ENCODE measurements at regions not wholly inside any gene's neighbourhood (a gene's known extent, or its start where the extent isn't known, plus 50 kb on each side); places are given as distances from the start of the nearest gene placed in this dataset.

DNA sequence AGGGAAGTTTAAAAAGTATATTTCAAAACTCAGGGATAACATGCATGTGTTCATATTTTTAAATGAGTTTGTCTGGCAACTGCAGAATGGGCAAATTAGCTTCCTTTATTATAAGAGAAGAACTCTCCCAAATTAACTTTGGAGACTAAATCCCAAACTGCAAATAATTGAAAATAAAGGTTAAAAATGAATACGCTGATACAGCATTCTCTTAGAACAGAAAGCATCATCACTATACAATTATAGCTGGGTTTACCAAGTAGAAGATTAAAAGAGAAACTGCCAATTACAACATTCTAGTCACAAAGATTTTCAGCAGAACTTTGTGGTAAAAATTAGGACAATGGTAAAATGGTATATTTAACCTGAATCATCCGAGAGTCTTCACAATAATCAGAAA is 73.3 kb downstream of the OLFM4 start:
- DNase-seq = no peak
- no peak for TF ChIP-seq POLR2AphosphoS5 (IDR thresholded peaks at IDR 0.05)
- TF ChIP-seq, protein P1, sequence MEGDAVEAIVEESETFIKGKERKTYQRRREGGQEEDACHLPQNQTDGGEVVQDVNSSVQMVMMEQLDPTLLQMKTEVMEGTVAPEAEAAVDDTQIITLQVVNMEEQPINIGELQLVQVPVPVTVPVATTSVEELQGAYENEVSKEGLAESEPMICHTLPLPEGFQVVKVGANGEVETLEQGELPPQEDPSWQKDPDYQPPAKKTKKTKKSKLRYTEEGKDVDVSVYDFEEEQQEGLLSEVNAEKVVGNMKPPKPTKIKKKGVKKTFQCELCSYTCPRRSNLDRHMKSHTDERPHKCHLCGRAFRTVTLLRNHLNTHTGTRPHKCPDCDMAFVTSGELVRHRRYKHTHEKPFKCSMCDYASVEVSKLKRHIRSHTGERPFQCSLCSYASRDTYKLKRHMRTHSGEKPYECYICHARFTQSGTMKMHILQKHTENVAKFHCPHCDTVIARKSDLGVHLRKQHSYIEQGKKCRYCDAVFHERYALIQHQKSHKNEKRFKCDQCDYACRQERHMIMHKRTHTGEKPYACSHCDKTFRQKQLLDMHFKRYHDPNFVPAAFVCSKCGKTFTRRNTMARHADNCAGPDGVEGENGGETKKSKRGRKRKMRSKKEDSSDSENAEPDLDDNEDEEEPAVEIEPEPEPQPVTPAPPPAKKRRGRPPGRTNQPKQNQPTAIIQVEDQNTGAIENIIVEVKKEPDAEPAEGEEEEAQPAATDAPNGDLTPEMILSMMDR (IDR thresholded peaks at IDR 0.05) = no peak
- TF ChIP-seq EP300 (IDR thresholded peaks at IDR 0.05) = no peak
- TF ChIP-seq POLR2A (IDR thresholded peaks at IDR 0.05) = no peak
- ATAC-seq (ENCODE audit: low FRiP score in 2 of 2) = no peak
- 90% methylated on average over 2 of the region's 2 CpGs for WGBS, 2 donors
- Histone ChIP-seq H3K27ac (no peak overlapping the region), H3K4me3 (no peak overlapping the region), H3K4me1 (no peaks in the 10 kb centered on the region), H3K27me3 (no peaks in the 10 kb centered on the region), H3K36me3 (no peaks in the 10 kb centered on the region), H3K9me3 (no peaks in the 10 kb centered on the region)

DNA sequence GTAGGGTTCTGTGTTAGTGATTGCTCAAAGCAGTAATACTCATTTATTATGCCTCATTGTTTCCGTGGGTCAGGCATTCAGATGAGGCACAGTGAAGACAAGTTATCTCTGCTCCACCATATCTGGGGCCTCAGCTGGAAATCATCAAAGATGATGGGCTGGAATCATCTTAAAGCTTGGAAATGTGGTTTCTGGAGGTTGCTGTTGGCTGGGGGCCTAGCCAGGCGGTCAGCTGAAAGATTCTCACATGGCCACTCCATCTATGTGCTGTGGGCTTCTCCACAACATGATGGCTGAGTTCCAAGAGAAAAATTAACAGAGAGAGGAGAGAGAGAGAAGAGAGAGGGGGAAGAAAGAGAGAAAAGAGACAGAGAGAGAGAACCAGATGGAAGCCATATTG is 75.5 kb downstream of the OLFM4 start:
- H3K27me3 ChIP-seq = no peaks in the 10 kb centered on the region
- H3K27ac ChIP-seq = no peak overlapping the region
- no peak overlapping the region for H3K4me3 ChIP-seq
- H3K4me1 ChIP-seq = no peaks in the 10 kb centered on the region
- 59 to 73% methylated on average over 2 of the region's 2 CpGs for WGBS, 2 donors
- DNase-seq = no peak
- H3K36me3 ChIP-seq = no peaks in the 10 kb centered on the region
- no peak for ATAC-seq (ENCODE audit: low FRiP score in 2 of 2)
- TF ChIP-seq POLR2AphosphoS5 (IDR thresholded peaks at IDR 0.05) (no peak), EP300 (IDR thresholded peaks at IDR 0.05) (no peak), POLR2A (IDR thresholded peaks at IDR 0.05) (no peak)
- TF ChIP-seq, protein P1 (IDR thresholded peaks at IDR 0.05) = no peak
- H3K9me3 ChIP-seq = no peaks in the 10 kb centered on the region

DNA sequence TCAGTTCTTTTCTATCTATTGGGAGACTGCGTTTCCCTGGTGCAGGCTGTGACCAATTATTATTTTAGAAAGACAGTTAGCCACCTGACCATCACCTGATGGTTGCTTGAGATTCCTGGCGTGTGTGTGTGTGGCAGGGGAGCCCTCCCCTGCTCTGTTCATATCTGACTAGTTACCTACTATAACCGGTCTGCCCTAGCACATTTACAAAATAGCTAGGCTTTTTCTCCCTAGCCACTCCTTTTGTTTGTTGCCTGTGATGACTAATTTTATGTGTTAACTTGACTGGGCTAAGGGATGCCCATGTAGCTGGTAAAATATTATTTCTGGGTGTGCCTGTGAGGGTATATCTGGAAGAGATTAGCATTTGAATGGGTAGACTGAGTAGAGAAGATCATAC is 76.9 kb downstream of the OLFM4 start:
- no peak overlapping the region for H3K4me3 ChIP-seq
- no peak for DNase-seq
- no peaks in the 10 kb centered on the region for H3K4me1 ChIP-seq
- no peak for ATAC-seq (ENCODE audit: low FRiP score in 2 of 2)
- WGBS, 2 donors = 75 to 79% methylated on average over 3 of the region's 3 CpGs
- no peaks in the 10 kb centered on the region for H3K36me3 ChIP-seq
- no peaks in the 10 kb centered on the region for H3K9me3 ChIP-seq
- no peak for TF ChIP-seq POLR2A (IDR thresholded peaks at IDR 0.05)
- TF ChIP-seq EP300 (IDR thresholded peaks at IDR 0.05) = no peak
- TF ChIP-seq, protein P1 (IDR thresholded peaks at IDR 0.05) = no peak
- H3K27me3 ChIP-seq = no peaks in the 10 kb centered on the region
- H3K27ac ChIP-seq = no peak overlapping the region

DNA sequence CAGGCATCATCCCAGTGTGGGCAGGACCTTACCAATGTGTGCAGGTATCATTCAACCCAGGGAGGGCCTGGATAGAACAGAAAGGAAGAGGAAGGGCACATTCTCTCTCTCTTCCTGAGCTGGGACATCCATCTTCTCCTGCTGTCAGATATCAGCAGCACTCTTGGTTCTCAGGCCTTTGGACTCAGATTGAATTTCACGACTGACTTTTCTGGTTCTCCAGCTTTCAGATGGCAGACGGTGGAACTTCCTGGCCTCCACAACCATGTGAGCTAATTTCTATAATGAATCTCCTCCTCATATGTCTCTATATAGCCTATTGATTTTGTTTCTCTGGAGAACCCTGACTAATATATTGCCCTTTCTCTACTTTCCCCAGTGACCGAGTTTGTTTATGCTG is 77.3 kb downstream of the OLFM4 start:
- H3K36me3 ChIP-seq = no peaks in the 10 kb centered on the region
- H3K27ac ChIP-seq = no peak overlapping the region
- no peaks in the 10 kb centered on the region for H3K9me3 ChIP-seq
- no peak for DNase-seq
- no peak overlapping the region for H3K4me3 ChIP-seq
- no peaks in the 10 kb centered on the region for H3K4me1 ChIP-seq
- TF ChIP-seq POLR2A (IDR thresholded peaks at IDR 0.05) (no peak), EP300 (IDR thresholded peaks at IDR 0.05) (no peak), POLR2AphosphoS5 (IDR thresholded peaks at IDR 0.05) (no peak)
- TF ChIP-seq, protein P1 (IDR thresholded peaks at IDR 0.05) = no peak
- H3K27me3 ChIP-seq = no peaks in the 10 kb centered on the region
- WGBS, 2 donors = 51 to 67% methylated on average over 3 of the region's 3 CpGs
- no peak for ATAC-seq (ENCODE audit: low FRiP score in 2 of 2)

DNA sequence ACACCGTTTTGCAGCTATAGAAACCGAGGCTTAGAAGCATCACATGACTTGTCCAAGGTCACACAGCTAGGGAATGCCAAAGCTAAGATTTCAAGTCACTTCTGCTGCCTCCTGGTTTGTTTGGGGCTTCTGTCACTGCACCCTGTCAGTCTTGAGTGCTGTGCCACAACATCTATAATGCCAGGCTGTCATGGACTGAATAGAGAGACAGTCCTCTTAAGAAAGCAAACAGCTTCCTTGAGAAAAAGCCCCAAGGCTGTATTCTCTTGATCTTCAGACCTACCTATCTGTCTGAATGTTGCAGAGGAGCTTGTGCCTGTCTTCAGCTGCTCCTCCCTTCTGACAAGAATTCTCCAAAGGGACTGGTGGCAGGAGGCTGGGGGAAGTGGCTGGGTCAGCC is 81.6 kb downstream of the OLFM4 start:
- WGBS, 2 donors = 63 to 78% methylated on average over 2 of the region's 2 CpGs
- Histone ChIP-seq H3K27me3 (no peaks in the 10 kb centered on the region), H3K4me3 (no peak overlapping the region), H3K4me1 (no peaks in the 10 kb centered on the region), H3K9me3 (no peaks in the 10 kb centered on the region), H3K27ac (no peak overlapping the region), H3K36me3 (no peaks in the 10 kb centered on the region)
- TF ChIP-seq EP300 (IDR thresholded peaks at IDR 0.05) (no peak), POLR2A (IDR thresholded peaks at IDR 0.05) (no peak), POLR2AphosphoS5 (IDR thresholded peaks at IDR 0.05) (no peak)
- TF ChIP-seq, protein P1 (IDR thresholded peaks at IDR 0.05) = no peak
- ATAC-seq (ENCODE audit: low FRiP score in 2 of 2) = no peak
- no peak for DNase-seq

Data from upper lobe of left lung (tissue), 6 donors.